Activated CD4-positive, alpha-beta T cell treated with anti-CD3 and anti-CD28 coated beads for 48 hours (primary cell): ENCODE measurements at regions not wholly inside any gene's neighbourhood (a gene's known extent, or its start where the extent isn't known, plus 50 kb on each side); places are given as distances from the start of the nearest gene placed in this dataset.

ENCODE experiments used
- DNase-seq: peaks from one replicate; pipeline ENCODE4 v3.0.0-alpha.2; 2020

DNA sequence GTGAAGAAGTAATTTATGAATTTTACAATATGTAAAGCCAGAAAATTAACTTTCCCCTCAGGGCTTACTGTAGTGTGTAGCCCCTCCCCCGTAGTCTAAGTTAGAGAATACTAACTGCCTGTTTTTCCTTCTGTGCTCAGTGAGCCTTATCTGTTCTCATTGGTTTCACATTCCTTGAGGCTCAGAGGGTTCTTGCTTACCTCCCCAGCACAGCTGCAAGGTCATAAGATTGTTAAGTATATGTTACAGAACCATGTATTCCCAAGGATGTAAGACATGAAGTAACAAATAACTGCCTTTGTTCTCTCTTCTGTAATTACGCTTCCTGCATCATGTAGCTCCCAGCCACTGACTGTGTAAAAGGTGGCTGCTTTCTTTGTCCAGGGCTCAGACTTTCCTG is 1351.1 kb downstream of the TMEM121 start:
- no peak for DNase-seq

GRCh38 chr14:106879241-106879640 is 1352.9 kb downstream of the TMEM121 start:
- DNase-seq, result peak; percentile 83

DNA sequence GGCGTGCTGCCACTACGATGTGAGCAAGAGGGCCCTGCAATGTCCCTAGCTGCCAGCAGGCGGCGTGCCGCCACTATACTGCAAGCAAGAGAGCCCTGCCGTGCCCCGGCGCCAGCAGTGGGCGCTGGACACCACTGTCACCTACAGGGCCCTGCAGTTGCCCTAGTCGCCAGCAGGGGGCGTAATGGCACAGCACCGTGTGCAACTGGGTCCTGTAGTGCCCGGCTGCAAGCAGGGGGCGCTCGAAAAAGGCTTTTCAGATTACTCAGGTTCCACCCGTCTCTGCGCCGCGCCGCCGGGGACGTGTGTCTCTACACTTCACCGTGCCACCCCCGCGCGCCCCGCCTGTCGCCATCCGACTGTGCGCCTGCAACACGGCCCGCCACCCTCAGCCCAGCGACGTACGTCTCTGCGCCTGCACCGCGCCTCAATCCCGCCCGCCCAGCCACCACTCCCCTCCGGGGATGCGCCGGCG is 1356.9 kb downstream of the TMEM121 start:
- peak; percentile 87 for DNase-seq
